ENCODE measurements at regions not wholly inside any gene's neighbourhood (a gene's known extent, or its start where the extent isn't known, plus 50 kb on each side); places are given as distances from the start of the nearest gene placed in this dataset.

- CTCF ChIA-PET (ENCODE audit: low intra/inter-chr PET ratio, low total read pairs): no interaction called here
- Histone ChIP-seq H3K4me3 (replicated peaks in 1 of 3; ENCODE audit: insufficient read depth in 1 of 3, low read depth in 2 of 3, low read length in 3 of 3) (no peak overlapping the region), H3K9me3 (ENCODE audit: low read length) (no peaks in the 10 kb centered on the region), H3K4me2 (ENCODE audit: low read depth, low read length) (no peak overlapping the region), H3K79me2 (ENCODE audit: insufficient read depth, low read length) (no peaks in the 10 kb centered on the region), H3K4me1 (ENCODE audit: insufficient read depth, low read length) (no peaks in the 10 kb centered on the region), H2AFZ (ENCODE audit: low read length) (no peak overlapping the region), H3K9ac (ENCODE audit: insufficient read depth, low read depth, low read length) (no peak overlapping the region), H3K36me3 (replicated peaks in 1 of 2; ENCODE audit: control insufficient read depth in 1 of 2, insufficient read depth in 2 of 2, low read length in 2 of 2) (no peaks in the 10 kb centered on the region), H3K27me3 (ENCODE audit: control insufficient read depth in 1 of 2, insufficient read depth in 2 of 2, low read length in 2 of 2) (no peaks in the 10 kb centered on the region), H3K27ac (ENCODE audit: extremely low read length, insufficient read depth, low read length) (no peak overlapping the region), H4K20me1 (ENCODE audit: insufficient read depth, low read length) (no peaks in the 10 kb centered on the region)
- DNase-seq (ENCODE audit: low spot score) (no peak), ATAC-seq (no peak), FAIRE-seq (no peak)
- TF ChIP-seq MTA1 (CRISPR knock-in tag; IDR thresholded peaks at IDR 0.05; ENCODE audit: borderline replicate concordance) (no peak), CCAR2 (optimal IDR thresholded peaks at IDR 0.05; ENCODE audit: low read depth, low read length) (no peak), KMT2A (CRISPR knock-in tag; IDR thresholded peaks at IDR 0.05) (no peak), FOXM1 (CRISPR knock-in tag; IDR thresholded peaks at IDR 0.05) (no peak), PBX2 (CRISPR knock-in tag; IDR thresholded peaks at IDR 0.05) (no peak), THAP9 (CRISPR knock-in tag; IDR thresholded peaks at IDR 0.05; ENCODE audit: borderline replicate concordance) (no peak), ZBTB37 (CRISPR knock-in tag; IDR thresholded peaks at IDR 0.05) (no peak), REPIN1 (CRISPR knock-in tag; IDR thresholded peaks at IDR 0.05; ENCODE audit: borderline replicate concordance, low read depth) (no peak), PRDM15 (CRISPR knock-in tag; IDR thresholded peaks at IDR 0.05) (no peak), HOXD1 (CRISPR knock-in tag; IDR thresholded peaks at IDR 0.05) (no peak)
- BruUV-seq (replicated peaks): no TSS peak
- in situ Hi-C loops (cut with HindIII; ENCODE audit: extremely low pct_ligation_motif_present, low pct_unique_long_range_greater_than_20kb) (no loop called here), intact Hi-C loops (cut with micrococcal nuclease; ENCODE audit: unreplicated experiment) (no loop called here)
- POLR2A ChIA-PET: no interaction called here
These were observed 313.4 kb downstream of the BCHE start for GRCh38 chr3:165523801-165524200.
